ENCODE measurements at regions not wholly inside any gene's neighbourhood (a gene's known extent, or its start where the extent isn't known, plus 50 kb on each side); places are given as distances from the start of the nearest gene placed in this dataset.

DNA sequence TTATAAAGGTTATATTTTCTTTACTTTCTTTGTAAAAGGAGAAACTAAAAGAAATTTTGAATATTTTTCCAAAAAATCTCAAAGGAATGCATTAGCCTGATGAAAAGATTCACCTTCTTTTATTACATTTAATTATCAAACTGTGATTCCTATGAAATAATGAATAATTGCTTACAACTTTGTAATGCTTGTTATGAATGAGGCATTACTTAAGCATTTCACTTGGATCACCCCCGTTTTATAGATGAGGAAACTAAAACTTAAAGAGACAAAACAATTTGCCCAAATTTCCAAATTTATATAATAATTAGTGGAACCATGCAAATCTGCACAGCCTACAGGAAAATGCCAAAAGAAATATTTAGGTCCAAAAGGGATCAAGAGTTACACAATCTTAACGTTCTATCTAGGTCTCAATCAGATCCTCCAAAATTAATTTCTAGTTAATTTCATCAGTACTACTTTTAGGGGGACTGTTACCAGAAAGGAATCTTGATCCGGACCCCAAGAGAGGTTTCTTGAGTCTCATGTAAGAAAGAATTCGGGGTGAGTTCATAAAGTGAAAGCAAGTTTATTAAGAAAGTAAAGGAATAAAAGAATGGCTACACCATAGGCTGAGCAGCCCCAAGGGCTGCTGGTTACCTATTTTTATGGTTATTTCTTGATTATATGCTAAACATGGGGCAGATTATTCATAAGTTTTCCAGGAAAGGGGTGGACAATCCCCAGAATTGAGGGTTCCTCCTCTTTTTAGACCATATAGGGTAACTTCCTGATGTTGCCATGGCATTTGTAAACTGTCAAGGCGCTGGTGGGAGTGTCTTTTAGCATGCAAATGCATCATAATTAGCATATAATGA lies 288.0 kb downstream of the ADGB start:
- no peak for DNase-seq (ENCODE audit: low read depth)

DNA sequence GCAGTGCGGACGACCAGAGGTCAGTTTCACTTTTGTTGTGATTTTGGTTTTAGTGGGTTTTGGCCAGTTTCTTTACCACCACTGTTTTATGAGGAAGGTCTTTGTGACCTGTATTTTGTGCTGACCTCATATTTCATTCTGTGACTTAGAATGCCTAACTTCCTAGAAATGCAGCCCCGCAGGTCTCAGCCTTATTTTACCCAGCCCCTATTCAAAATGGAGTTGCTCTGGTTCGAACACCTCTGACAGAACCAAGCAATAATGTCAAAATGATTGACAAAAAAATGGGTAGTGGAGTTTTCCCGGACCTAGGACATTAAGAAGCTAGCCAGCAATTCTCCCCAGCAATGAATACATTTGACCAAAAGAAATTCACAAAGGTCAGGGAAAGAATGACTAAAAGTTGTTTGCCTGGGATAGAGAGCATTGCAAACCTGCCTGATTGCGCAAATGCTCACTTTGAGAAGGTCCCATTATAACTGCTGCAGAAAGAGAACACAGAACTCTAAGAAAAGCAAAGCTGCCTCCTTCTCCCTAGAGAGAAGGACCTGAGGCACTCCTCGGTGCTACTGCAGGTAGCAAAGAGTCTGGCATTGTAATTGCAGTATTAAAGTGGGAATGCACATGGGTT lies 288.8 kb downstream of the ADGB start:
- DNase-seq (ENCODE audit: low read depth), result no peak

DNA sequence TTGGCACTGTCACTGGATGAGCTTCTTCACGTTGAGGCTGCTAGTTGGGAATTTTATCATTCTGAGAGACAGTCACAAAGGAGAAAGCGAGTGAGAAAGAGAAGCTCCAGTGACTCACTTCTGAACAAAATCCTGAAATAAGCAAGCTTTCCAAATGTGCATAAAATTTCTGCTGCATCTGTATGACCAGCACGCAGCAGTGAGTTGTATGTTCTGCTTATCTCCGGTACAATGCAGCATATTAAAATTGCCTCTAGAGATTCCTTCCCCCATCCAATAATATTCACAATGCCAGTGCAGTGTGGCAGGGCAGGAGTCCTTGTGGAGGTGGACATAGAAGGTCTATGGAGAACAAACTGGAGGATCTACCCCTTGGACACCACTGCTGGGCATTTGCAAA lies 290.5 kb downstream of the ADGB start:
- no peak for DNase-seq (ENCODE audit: low read depth)

DNA sequence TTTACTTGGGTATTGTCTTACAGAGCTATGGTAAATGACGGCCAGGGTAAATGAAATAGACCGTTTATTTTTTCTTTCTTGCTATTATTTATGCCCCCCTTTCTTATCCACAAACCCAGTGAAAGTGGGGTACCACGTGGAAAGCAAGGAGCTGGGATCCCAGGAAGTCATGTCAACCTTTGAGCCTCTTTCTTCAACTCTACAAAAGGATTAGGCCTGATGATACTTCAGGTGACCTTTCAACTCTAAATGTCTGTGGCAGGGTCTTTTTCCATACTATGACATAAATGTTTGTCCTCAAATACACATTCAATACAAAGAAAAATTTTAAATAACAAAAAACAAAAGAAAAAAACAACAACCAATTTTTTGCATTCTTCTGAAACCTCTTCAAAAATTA lies 291.4 kb downstream of the ADGB start:
- DNase-seq (ENCODE audit: low read depth), result no peak

DNA sequence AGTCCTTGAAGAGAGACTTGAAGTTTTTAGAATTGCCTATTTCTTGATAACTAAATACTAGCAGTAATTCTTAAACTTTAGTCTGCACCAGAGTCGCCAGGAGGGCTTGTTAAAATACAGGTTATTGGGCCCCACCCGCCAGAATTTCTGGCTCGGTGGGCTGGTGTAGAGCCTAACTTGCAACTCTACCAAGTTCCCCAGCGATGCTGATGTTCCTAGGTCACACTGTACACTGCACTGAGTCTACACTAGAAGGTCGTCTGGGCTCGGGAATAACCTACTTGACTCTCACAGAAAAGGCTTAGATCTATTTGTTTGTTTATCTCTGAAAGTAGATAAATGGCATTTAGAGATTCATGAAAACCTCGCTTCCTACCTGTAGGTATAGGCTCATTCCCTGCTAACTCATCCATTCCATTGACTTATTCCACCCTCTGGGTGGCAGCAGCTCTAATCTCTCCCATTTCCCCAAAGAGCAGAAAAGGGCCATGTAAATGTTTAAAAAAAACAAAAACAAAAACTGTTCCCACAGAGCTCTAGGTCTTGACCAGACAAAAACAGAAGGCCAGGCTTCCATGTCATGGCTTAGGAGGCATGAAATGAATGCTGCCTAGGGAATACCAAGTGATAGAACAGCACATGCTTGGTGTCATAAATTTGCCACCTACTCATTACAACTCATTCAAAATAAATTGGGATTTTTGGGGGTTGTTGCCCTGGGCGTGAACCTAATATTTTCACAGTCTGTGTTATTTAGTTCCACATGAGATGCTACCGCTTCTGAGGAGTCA lies 292.1 kb downstream of the ADGB start:
- no peak for DNase-seq (ENCODE audit: low read depth)

DNA sequence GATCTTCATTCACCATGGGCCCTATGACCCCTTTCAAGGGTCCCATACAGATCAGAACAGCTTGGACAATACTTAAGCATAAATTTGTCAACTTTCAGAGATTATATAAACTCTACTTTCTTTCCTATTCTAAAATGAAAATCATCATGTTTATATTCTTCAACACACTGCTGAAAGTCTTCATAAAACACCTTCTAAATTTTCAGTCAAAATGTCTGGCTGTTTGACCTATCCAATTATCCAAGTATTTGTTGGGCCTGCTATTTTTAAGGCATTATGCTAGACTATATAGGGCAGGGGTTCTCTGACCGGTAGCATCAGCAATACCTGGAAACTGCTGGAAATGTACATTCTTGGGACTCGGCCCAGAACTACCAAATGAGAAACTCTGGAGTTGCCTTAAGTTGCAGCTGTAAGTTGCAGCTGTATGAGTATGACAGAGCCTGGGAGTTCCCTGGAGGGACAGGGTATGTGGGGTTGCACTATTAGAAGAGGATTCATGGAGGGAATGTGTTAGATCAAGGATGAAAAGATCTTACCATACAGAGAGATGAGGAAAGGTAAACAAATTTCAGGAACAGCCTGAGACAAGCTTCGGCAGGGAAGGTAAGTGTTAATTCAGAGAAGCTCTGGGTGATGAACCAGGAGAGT lies 293.0 kb downstream of the ADGB start:
- DNase-seq (ENCODE audit: low read depth), result no peak

DNA sequence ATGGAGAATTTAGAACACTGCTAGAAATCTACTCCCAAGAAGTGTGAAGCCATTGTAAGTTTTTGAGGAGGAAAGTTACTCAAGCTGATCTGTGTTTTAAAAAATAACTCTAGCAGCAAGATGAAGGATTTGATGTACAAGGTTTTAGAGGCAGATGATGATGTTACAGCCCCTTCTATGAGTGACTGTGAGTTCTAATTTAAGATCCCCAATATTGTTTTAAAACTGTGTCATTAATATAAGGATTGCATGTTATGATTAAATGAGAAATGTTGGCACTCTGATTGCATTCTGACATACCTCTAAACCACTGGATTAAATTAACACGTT lies 293.5 kb downstream of the ADGB start:
- no peak for DNase-seq (ENCODE audit: low read depth)

DNA sequence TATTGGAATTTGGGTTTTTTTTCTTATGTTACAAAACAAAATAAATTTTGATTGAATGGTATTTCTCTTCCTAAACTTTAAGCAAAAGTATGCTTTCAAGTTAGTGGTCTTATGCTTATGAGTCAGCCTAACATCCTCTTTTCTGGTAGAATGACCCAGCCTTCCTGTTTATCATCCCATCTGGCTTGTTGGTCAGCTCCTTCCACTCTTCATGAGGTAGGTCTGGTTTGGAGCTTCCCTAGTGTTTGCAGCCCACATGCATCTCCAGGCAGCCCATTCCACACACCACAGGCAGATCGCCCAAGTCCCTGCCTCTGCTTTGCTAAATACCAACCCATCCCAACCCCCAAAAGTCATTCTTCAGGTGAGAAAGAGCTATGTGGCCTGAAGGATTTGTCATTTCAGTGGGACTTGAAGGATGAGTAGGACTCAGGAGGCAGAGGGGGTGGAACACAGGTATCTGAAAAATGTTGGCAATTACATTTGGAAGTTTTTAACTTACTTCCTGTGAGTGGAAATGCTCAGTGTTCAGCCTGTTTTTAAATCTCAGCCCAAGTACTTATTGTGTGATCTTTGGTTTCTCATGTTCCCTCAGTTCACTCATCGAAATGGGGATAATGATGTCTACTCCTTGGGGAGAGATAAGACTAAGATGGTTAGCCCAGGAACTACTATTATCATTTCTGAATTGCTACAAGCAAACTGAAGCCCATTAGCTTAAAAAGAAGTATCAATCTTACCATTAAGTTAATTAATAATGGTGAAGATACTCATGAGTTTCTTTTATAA lies 294.0 kb downstream of the ADGB start:
- DNase-seq (ENCODE audit: low read depth), result peak; percentile 71

DNA sequence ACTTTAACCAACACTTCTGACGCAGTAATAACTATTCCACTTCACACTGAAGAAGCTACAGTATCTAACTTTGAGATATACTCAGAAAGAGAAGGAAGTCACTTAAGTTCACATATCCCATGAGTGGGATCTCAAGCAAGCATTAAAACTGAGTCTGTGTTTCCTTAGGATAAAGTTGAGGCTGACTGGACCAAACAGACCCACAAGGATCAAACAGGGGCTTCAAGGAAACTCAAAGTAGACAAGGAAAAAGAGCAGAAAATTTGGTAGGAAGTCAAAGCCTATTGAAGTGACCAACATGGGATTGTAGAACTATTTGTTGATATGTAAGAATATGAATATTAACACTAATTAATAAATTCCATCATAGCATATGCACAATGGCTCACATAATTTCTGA lies 294.9 kb downstream of the ADGB start:
- no peak for DNase-seq (ENCODE audit: low read depth)

DNA sequence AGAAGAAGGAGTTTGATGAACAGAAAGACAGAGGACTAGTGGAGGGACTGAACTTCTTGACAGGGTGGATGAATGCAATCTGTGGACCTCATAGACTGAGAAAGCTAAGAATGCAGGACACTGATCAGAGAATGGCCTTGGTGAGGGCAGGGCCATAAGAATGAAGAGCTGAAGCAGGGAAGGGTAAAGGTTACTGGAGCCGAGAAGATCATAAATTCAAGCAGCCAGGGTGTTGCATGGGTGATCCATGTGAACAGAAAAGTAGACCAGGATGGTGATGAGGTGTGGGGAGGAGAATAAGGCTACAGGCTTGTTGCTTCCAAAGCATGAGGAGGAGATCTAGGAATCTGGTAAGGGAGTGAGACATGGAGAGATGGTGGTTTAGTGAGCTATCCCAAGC lies 295.9 kb downstream of the ADGB start:
- DNase-seq (ENCODE audit: low read depth), result no peak

DNA sequence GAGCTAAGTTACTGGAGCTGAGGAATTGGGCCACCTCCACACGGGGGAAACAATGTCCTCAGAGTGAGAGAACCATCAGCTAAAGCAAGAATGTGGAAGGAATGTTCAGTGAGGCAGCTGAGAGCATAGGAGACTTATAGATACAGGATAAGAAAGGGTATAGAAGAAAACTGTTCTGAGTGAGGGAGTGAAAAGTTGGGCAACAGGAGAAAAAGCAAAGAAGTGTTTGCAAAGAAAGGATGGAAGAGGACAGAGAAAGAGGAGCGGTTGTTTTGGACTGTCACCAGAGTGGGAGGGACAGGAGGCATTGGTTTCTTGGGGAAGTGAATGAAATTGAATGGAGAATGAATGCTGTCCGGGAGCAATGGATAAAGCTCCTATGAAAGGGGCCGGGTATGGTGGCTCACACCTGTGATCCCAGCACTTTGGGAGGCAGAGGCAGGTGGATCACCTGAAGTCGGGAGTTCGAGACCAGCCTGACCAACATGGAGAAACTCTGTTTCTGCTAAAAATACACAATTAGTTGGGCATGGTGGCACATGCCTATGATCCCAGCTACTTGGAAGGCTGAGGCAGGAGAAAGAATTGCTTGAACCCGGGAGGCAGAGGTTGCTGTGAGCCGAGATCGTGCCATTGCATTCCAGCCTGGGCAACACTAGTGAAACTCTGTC lies 296.5 kb downstream of the ADGB start:
- DNase-seq (ENCODE audit: low read depth), result no peak

DNA sequence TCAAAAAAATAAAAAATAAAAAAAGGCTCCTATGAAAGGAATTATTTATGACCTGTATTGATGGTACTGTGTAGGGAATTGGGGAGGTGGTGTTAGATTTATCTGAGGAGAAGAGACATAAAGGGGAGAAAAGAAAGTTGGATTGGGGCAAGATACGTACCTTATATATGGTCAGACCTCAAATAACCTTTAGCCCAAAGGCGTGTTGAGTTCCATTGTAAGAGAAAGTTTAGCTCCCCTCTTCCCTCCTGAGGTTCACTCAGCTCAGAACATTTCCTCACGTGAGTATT lies 296.9 kb downstream of the ADGB start:
- DNase-seq (ENCODE audit: low read depth), result no peak

DNA sequence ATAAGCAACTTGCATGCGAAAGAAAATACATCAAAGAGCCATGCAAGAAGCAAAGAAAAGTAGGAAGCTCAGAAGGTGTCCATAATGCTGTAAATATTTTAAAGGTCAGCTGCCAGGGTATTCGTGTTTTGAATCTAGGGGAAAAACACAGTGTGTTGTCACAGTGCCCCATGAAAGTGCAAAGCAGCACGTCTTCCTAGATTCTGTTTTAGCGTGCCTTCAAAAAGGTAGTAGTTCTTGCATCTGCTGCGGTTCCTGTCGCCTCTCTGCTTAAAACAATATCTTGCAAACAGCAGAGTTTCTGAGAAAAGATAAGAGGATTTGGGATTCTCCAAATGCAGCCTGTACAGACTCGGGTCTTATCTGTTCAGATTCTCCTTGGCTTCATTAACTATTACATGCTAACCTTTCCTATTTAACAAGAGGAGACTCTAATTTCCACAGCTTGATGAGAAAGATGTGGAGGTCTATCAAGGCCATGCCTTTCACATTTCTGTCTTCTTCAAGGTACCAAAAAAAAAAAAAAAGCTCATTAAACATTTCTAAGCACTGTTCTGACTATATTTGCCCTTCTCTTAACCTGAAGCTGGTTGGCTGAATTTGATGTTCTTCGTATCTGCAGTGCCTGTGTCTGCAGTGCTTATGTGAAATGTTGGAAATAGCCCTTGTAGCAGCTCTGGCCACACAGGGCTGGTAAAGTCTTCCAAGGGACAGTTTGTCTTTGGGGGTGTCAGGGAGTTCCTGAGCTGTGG lies 297.5 kb downstream of the ADGB start:
- no peak for DNase-seq (ENCODE audit: low read depth)

DNA sequence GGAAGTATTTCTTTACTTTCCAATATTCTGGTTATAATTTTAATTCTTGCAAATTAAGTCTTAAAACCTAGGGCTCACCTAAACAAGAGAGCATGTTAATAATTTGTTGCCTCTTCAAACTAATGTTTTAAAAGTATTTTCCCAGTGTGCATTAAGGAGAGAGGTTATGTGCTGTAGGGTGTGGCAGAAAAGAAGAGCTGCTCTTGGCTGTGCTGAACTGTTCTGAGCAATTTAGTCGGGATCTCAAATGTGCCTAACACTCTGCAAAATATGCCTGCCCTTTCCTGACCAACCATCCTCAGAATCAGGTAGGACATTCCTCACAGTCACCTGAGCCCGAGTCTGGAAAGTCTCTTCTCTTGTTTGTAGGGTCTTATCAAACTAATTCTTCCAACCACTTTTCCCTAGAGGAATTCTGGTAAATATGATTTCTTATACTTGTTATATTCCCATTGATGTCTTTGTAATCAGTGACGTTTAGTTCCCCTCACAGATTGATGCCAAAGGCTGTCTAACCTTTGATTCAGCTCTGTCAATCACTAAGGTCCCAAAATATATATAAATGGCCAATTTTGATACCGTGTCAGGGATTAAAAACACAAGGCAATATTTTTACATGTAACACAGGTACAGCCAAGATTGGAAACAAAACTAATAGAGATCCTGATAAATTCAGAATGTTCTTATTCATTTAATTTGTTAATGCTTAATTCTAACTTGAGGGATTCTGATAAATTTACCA lies 298.4 kb downstream of the ADGB start:
- DNase-seq (ENCODE audit: low read depth), result no peak

DNA sequence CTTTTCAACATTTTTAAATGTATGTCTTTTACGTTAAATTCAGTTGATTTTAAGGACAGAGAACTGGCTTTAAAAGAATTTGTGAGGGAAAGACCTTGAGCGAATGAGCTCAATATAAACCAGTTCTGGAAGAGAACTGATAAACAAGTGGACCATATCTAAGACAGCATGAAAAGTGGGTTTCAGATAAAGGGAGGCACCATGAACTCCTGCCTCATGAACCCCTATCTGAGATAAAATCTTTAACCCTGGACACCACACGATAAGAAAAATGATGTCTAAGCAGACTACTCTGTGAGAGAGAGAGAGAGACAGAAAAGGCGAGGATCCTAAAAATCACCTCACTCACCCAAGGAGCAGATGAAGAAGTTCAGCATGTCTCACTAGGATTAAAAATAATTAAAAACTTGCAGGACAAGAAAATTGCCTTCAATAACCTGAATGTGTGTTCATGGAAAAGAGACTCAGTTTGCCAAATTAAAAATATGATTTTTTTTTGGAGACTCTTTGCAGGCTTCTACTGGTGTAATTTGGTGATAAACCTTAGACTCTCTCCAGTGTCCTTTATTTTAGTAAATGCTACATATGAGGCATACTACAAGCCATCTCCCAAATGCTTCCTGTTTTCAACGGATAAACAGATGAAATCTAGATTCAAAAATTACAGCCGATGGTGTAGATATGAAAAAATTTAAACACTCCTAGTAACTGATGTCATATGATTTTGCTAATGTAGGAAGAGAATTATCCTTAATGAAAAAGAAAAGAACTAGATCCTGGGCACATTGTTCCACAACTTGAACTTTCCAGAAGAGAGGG lies 299.5 kb downstream of the ADGB start:
- no peak for DNase-seq (ENCODE audit: low read depth)

DNA sequence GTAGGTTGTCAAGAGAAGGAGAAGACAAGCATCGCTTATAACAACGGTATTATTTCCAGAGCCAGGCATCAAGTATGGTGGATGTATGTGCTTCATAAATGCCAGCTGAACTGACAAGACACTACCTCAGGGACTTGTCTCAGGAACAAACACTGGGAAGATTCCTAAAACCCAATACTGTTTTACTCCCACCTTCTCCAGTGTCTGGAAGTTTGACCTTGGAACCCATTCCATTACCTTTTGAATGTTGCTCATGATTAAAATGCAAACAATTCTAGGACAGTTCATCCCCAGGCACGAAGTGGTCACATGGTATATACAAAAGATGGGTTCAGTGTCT lies 300.1 kb downstream of the ADGB start:
- no peak for DNase-seq (ENCODE audit: low read depth)

DNA sequence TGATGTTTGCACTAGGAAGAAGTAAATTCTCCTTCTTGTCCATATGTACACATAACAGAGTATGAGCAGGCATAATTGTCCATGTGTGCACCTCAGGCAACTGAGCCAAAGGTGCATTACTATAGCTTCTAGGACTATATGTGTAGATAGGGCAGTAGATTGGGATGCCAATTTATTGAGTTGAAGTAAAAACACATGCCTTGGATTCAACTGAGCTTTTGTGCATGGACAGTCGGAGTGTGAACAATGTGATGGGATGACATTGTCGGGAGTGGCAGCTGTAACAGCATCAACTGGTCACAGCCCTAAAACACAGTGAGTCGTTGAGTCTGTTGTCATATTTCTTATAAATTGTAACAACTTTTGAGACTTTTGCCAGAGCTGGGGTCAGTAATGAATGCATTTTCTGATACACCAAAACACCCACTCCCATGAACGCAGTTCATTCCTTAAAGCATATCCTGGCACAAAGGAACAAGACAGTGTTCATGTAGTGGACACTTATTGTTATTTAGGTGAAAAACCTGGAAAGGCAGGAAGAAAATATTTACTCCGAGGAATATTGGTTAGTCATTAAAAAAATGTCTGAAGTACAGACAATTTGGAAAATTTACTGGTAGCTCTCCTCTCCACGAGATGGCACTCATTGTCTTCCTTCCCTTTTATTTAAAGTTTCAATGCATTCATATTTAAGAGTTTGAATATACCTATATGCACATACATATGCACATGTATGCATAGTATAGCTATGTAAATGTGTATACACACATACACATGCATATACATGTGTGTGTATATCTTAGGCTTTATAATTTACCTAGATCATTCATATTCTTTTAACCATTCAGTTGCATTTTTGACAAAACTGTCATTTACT lies 302.0 kb upstream of the STXBP5 start:
- DNase-seq (ENCODE audit: low read depth), result no peak

DNA sequence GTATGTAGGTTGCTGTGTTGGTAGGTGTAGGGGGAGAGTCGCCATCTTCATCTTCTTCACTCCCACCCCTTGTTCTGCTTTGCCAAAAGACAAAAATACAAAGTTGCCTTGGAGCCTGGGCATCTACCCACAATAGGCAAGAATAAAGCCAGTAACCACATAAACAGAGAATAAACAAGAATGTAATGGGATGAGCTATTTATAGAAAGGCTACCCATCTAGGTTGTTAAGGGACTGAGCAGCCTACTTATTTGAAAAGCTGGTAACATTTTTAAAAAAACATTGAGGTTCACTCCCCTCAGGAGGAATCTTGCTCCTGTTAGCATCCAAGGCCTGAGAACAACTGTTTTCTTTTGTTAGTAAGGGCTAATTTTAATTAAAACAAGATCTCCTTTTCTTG lies 301.4 kb upstream of the STXBP5 start:
- no peak for DNase-seq (ENCODE audit: low read depth)

Measured in HS-5 (cell line).